Coronary artery (tissue), 2 donors: ENCODE measurements at regions not wholly inside any gene's neighbourhood (a gene's known extent, or its start where the extent isn't known, plus 50 kb on each side); places are given as distances from the start of the nearest gene placed in this dataset.
"Not testable (repeated sequence)": the region's sequence is repeated elsewhere in the genome, so short reads cannot be mapped to it uniquely, and the experiment has no call there.

Source experiments
- DNase-seq: peaks from one replicate; pipeline ENCODE4 v3.0.0-alpha.2; 2017; ENCODE audit warnings: low spot score
- H3K27ac ChIP-seq, 2 donors: fragments of 200-600 bp; sonication (generic); one replicate each; pipeline ENCODE4 v1.5.1; 2016 to 2019
- H3K4me3 ChIP-seq: fragments of 200-600 bp; sonication (generic); 2 replicates; pipeline ENCODE4 v1.5.1; 2016; ENCODE audit warnings: mild to moderate bottlenecking, moderate library complexity
- CTCF ChIP-seq: fragments of 200-600 bp; sonication (generic); IDR thresholded peaks from one replicate; pipeline ENCODE4 v1.5.1; 2019; ENCODE audit warnings: antibody characterized with exemption

- no peak for DNase-seq
- H3K4me3 ChIP-seq, result no peak overlapping the region
- no peak overlapping the region for H3K27ac ChIP-seq
- no peak for TF ChIP-seq CTCF
Measured at GRCh38 chr2:145747715-145748114, 1227.8 kb upstream of the ZEB2 start.

- not testable (repeated sequence) for H3K27ac ChIP-seq, H3K4me3 ChIP-seq, DNase-seq
Measured at GRCh38 chr2:145745387-145745721, 1225.4 kb upstream of the ZEB2 start.

GRCh38 chr2:145744541-145745386, 1224.8 kb upstream of the ZEB2 start:
- no peak for DNase-seq
- Histone ChIP-seq H3K27ac (no peak overlapping the region), H3K4me3 (no peak overlapping the region)
- no peak for TF ChIP-seq CTCF

- TF ChIP-seq CTCF, result no peak
- H3K27ac ChIP-seq, result no peak overlapping the region
- H3K4me3 ChIP-seq, result no peak overlapping the region
- no peak for DNase-seq
Measured at GRCh38 chr2:145743011-145743410, 1223.1 kb upstream of the ZEB2 start.

GRCh38 chr2:145741636-145742035, 1221.7 kb upstream of the ZEB2 start:
- no peak for DNase-seq
- Histone ChIP-seq H3K4me3 (no peak overlapping the region), H3K27ac (no peak overlapping the region)
- no peak for TF ChIP-seq CTCF

- no peak for DNase-seq
- Histone ChIP-seq H3K27ac (no peak overlapping the region), H3K4me3 (no peak overlapping the region)
- no peak for TF ChIP-seq CTCF
Measured at GRCh38 chr2:145741181-145741580, 1221.3 kb upstream of the ZEB2 start.

- no peak overlapping the region for H3K4me3 ChIP-seq
- DNase-seq, result no peak
- no peak for TF ChIP-seq CTCF
- H3K27ac ChIP-seq, result no peak overlapping the region
Measured at GRCh38 chr2:145740302-145740701, 1220.4 kb upstream of the ZEB2 start.
